ENCODE measurements at regions not wholly inside any gene's neighbourhood (a gene's known extent, or its start where the extent isn't known, plus 50 kb on each side); places are given as distances from the start of the nearest gene placed in this dataset.
"Not testable (repeated sequence)": the region's sequence is repeated elsewhere in the genome, so short reads cannot be mapped to it uniquely, and the experiment has no call there.

- TF ChIP-seq CTCF (IDR thresholded peaks at IDR 0.05; ENCODE audit: control extremely low read depth, extremely low read depth, low read depth, missing control alignments) = no peak
- DNase-seq (ENCODE audit: extremely low spot score) = peak; percentile 14
- CTCF ChIA-PET = no interaction called here
- POLR2A ChIA-PET = no interaction called here
Measured at GRCh38 chr20:29409833-29410805, 1847.3 kb upstream of the DEFB115 start.

- TF ChIP-seq CTCF (IDR thresholded peaks at IDR 0.05; ENCODE audit: control extremely low read depth, extremely low read depth, low read depth, missing control alignments) = no peak
- DNase-seq (ENCODE audit: extremely low spot score) = peak; percentile 5
- POLR2A ChIA-PET = no interaction called here
- CTCF ChIA-PET = no interaction called here
Measured at GRCh38 chr20:29410806-29411457, 1846.5 kb upstream of the DEFB115 start.

GRCh38 chr20:29411458-29411820, 1846.0 kb upstream of the DEFB115 start:
- CTCF ChIA-PET, POLR2A ChIA-PET: not testable (repeated sequence)

GRCh38 chr20:29419378-29419777, 1838.1 kb upstream of the DEFB115 start:
- no peak for DNase-seq (ENCODE audit: extremely low spot score)
- POLR2A ChIA-PET = no interaction called here
- CTCF ChIA-PET = no interaction called here
- no peak for TF ChIP-seq CTCF (IDR thresholded peaks at IDR 0.05; ENCODE audit: control extremely low read depth, extremely low read depth, low read depth, missing control alignments)

More at GRCh38 chr20:29411458-29411820, 1846.0 kb upstream of the DEFB115 start:
- not testable (repeated sequence) for DNase-seq (ENCODE audit: extremely low spot score)

GRCh38 chr20:29427201-29428060, 1830.0 kb upstream of the DEFB115 start:
- ChIA-PET POLR2A (no interaction called here), CTCF (no interaction called here)
- no peak for TF ChIP-seq CTCF (IDR thresholded peaks at IDR 0.05; ENCODE audit: control extremely low read depth, extremely low read depth, low read depth, missing control alignments)
- no peak for DNase-seq (ENCODE audit: extremely low spot score)

- POLR2A ChIA-PET = no interaction called here
- CTCF ChIA-PET = no interaction called here
- no peak for DNase-seq (ENCODE audit: extremely low spot score)
- TF ChIP-seq CTCF (IDR thresholded peaks at IDR 0.05; ENCODE audit: control extremely low read depth, extremely low read depth, low read depth, missing control alignments) = no peak
Measured at GRCh38 chr20:29430531-29430930, 1826.9 kb upstream of the DEFB115 start.

GRCh38 chr20:29440721-29441120, 1816.7 kb upstream of the DEFB115 start:
- POLR2A ChIA-PET; DNase-seq (ENCODE audit: extremely low spot score); CTCF ChIA-PET: not testable (repeated sequence)
